K562 (cell line): ENCODE measurements at regions not wholly inside any gene's neighbourhood (a gene's known extent, or its start where the extent isn't known, plus 50 kb on each side); places are given as distances from the start of the nearest gene placed in this dataset.

ENCODE experiments used
- ATAC-seq: fragments of 200-7000 bp; cut with Tn5 transposase; 3 replicates; pipeline ENCODE4 v1.9.1; 2020; ENCODE audit warnings: moderate library complexity
- BruUV-seq: library from RNA; stranded (reverse); fragments of 400-500 nt; replicated peaks from 2 replicates; lab custom pipeline; 2021; lab: Mats Ljungman, UMichigan
- CTCF ChIA-PET: fragments of 300-600 bp; formaldehyde crosslinking; extraction: SDS; loops from one replicate; lab custom pipeline; 2021; ENCODE audit warnings: low intra/inter-chr PET ratio; lab: Yijun Ruan, JAX
- POLR2A ChIA-PET: fragments of 300-600, 350-650 bp; sonication (Branson Sonifier 250); formaldehyde crosslinking; extraction: SDS; loops from one replicate; lab custom pipeline; 2021; ENCODE audit warnings: antibody characterized with exemption, inconsistent platforms; lab: Yijun Ruan, JAX
- DNase-seq, 4 experiments: peaks; one replicate each; pipeline versions ENCODE4 v3.0.0 to v3.0.0-alpha.2; 2011 to 2018; ENCODE audit warnings: low spot score in 3 of 4, mixed read lengths in 3 of 4; ENCODE audit errors: extremely low read depth in 1 of 4
- FAIRE-seq: peaks from 2 replicates; lab custom pipeline; 2011; peaks lifted over from hg19 to GRCh38; lab: Jason Lieb, UNC
- H2AFZ ChIP-seq: 2 replicates; pipeline ENCODE4 v1.6.0; 2011; ENCODE audit warnings: low read depth, low read length, control low read depth, inconsistent platforms
- H3K27ac ChIP-seq: fragments of 200-600 bp; 3 replicates; pipeline ENCODE4 v1.8.0; 2011; ENCODE audit warnings: low read depth, mild to moderate bottlenecking, control low read depth, inconsistent platforms, low read length, moderate library complexity, mixed read lengths; ENCODE audit errors: extremely low read depth
- H3K27me3 ChIP-seq, 2 experiments: fragments of 300-600 bp in 1 of 2; 2 replicates in 1 of 2; 3 replicates in 1 of 2; pipeline versions ENCODE4 v1.6.0 to v1.8.0; 2011; ENCODE audit warnings: inconsistent platforms in 2 of 2, low read length in 2 of 2, mild to moderate bottlenecking in 1 of 2, mixed read lengths in 1 of 2, moderate library complexity in 1 of 2; ENCODE audit not compliant: control insufficient read depth in 2 of 2, insufficient read depth in 2 of 2
- H3K36me3 ChIP-seq: fragments of 300-600 bp; 3 replicates; pipeline ENCODE4 v1.8.0; 2011; ENCODE audit warnings: mild to moderate bottlenecking, low read length, inconsistent platforms; ENCODE audit not compliant: control insufficient read depth, insufficient read depth
- H3K4me1 ChIP-seq, 2 experiments: fragments of 200-600 bp in 1 of 2; replicated peaks in 1 of 2; 2 replicates in 1 of 2; 3 replicates in 1 of 2; pipeline versions ENCODE4 v1.5.1 to v1.8.0; 2011; ENCODE audit warnings: inconsistent platforms in 2 of 2, low read length in 2 of 2, mild to moderate bottlenecking in 1 of 2, mixed read lengths in 1 of 2, moderate library complexity in 1 of 2; ENCODE audit not compliant: control insufficient read depth in 2 of 2, insufficient read depth in 2 of 2
- H3K4me2 ChIP-seq: 2 replicates; pipeline ENCODE4 v1.6.1; 2011; ENCODE audit warnings: low read length, control low read depth, inconsistent platforms, mixed read lengths; ENCODE audit not compliant: insufficient read depth
- H3K4me3 ChIP-seq: fragments of 200-600 bp; sonication (generic), shearing (Covaris generic); 2 replicates; pipeline ENCODE4 v1.5.1; 2016; ENCODE audit warnings: control low read depth, inconsistent platforms
- H3K79me2 ChIP-seq: fragments of 200-600 bp; 3 replicates; pipeline ENCODE4 v1.8.0; 2011; ENCODE audit warnings: low read length, inconsistent platforms; ENCODE audit not compliant: control insufficient read depth, insufficient read depth
- H3K9ac ChIP-seq, 2 experiments: 2 replicates each; pipeline versions ENCODE4 v1.6.0 to v1.6.1; 2011; ENCODE audit warnings: low read depth in 2 of 2, low read length in 2 of 2, control low read depth in 1 of 2, inconsistent platforms in 1 of 2, mild to moderate bottlenecking in 1 of 2, mixed read lengths in 1 of 2; ENCODE audit not compliant: insufficient read depth in 1 of 2
- H3K9me1 ChIP-seq: one replicate; pipeline ENCODE4 v1.6.0; 2011; ENCODE audit warnings: inconsistent platforms, mild to moderate bottlenecking, low read length, moderate library complexity; ENCODE audit not compliant: control insufficient read depth, insufficient read depth
- H3K9me3 ChIP-seq: replicated peaks from 2 replicates; pipeline ENCODE4 v1.5.1; 2011; ENCODE audit warnings: low read depth, low read length, inconsistent platforms; ENCODE audit not compliant: control insufficient read depth, insufficient read depth
- H4K20me1 ChIP-seq: replicated peaks from 2 replicates; pipeline ENCODE4 v1.6.1; 2011; ENCODE audit warnings: low read length, inconsistent platforms, mixed read lengths; ENCODE audit not compliant: control insufficient read depth, insufficient read depth
- MYNN ChIP-seq, 2 experiments: sonication (generic); formaldehyde crosslinking in 1 of 2; IDR thresholded peaks; 2 replicates each; pipeline versions ENCODE4 v1.5.0 to v1.6.1; 2016 to 2020; ENCODE audit warnings: antibody characterized with exemption in 1 of 2, missing genetic modification reagents in 1 of 2
- RB1 ChIP-seq: fragments of 450-650 bp; IDR thresholded peaks from 2 replicates; pipeline ENCODE4 v1.6.1; 2017; ENCODE audit warnings: low read depth, mild to moderate bottlenecking
- REST ChIP-seq, 2 experiments: fragments of 450-650 bp; formaldehyde crosslinking in 1 of 2; IDR thresholded peaks; 2 replicates each; pipeline versions ENCODE4 v1.4.0 to v1.6.1; 2014 to 2020; ENCODE audit warnings: mild to moderate bottlenecking in 2 of 2, borderline replicate concordance in 1 of 2, low read depth in 1 of 2
- SLC30A9 ChIP-seq: fragments of 250-450 bp; sonication (Bioruptor Pico); IDR thresholded peaks from 2 replicates; pipeline ENCODE4 v1.8.0; 2022; ENCODE audit warnings: mild to moderate bottlenecking, moderate library complexity
- TBL1XR1 ChIP-seq, 2 experiments: IDR thresholded peaks; 2 replicates each; pipeline ENCODE4 v1.6.1; 2012; ENCODE audit warnings: improper control_type of control experiment in 2 of 2, low read length in 2 of 2, mild to moderate bottlenecking in 1 of 2
- ZNF274 ChIP-seq: IDR thresholded peaks from 2 replicates; pipeline ENCODE4 v1.6.1; 2011; ENCODE audit warnings: low read depth, mild to moderate bottlenecking, low read length, moderate library complexity, borderline replicate concordance
- ZNF444 ChIP-seq: fragments of 250-450 bp; sonication (Bioruptor Pico); IDR thresholded peaks from 2 replicates; pipeline ENCODE4 v1.4.0; 2020; ENCODE audit warnings: mild to moderate bottlenecking, moderate library complexity
- WGBS: fragments of 100-300 bp; shearing (Covaris generic); methylation state at CpG from one replicate; pipeline ENCODE4 v1.1.6; 2016; ENCODE audit warnings: low coverage, mixed read lengths; ENCODE audit not compliant: insufficient coverage; ENCODE audit errors: missing lambda C conversion rate; 5-methylcytosine and 5-hydroxymethylcytosine counted together
- in situ Hi-C: fragments of 300-500 bp; cut with MboI; formaldehyde crosslinking; loops from 4 replicates; pipeline ENCODE4 v1.15.0; 2018; ENCODE audit warnings: inconsistent platforms, mixed read lengths
- intact Hi-C: fragments of 100-400 bp; cut with micrococcal nuclease; formaldehyde crosslinking; loops from 2 replicates; pipeline ENCODE4 v1.14.2; 2022

GRCh38 chr1:147434921-147435320, 106.4 kb upstream of the BCL9 start (continued):
- no peak for TF ChIP-seq TBL1XR1 (IDR thresholded peaks at IDR 0.05; ENCODE audit: low read length in 2 of 2)
- no peak for TF ChIP-seq RB1
- TF ChIP-seq SLC30A9 (CRISPR knock-in tag), result no peak
- TF ChIP-seq, all 486 proteins: peak for 0

DNA sequence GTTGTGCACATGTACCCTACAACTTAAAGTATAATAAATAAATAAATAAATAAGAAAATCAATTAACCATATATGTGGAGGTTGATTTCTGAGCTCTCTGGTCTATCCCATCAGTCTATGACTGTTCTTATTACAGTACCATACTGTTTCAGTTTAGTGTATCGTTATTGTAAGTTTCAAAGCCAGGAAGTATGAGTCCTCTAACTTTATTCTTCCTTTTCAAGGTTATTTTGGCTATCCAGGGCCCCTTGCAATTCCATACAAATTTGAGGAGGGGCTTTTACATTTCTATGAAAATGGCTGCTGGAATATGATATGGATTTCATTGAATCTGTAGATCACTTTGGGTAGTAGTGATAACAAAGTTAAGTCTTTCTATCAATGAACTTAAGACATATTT, 96.9 kb upstream of the BCL9 start:
- peak; percentile 76 for TF ChIP-seq ZNF274
- no peak for TF ChIP-seq MYNN (IDR thresholded peaks at IDR 0.05)
- TF ChIP-seq MYNN (CRISPR knock-in tag; IDR thresholded peaks at IDR 0.05), result no peak
- TF ChIP-seq, all 486 proteins: peak for 1
- Histone ChIP-seq H3K4me1 (no peaks in the 10 kb centered on the region), H3K27me3 (no peaks in the 10 kb centered on the region), H3K9me3 (no peaks in the 10 kb centered on the region), H3K4me2 (no peak overlapping the region), H3K27ac (no peak overlapping the region), H3K79me2 (no peaks in the 10 kb centered on the region), H3K9ac (no peak overlapping the region), H3K36me3 (no peaks in the 10 kb centered on the region), H3K4me3 (no peak overlapping the region), H2AFZ (no peak overlapping the region), H3K9me1 (no peaks in the 10 kb centered on the region), H4K20me1 (no peaks in the 10 kb centered on the region)
- CTCF ChIA-PET, result no interaction called here
- no peak for FAIRE-seq
- no peak for ATAC-seq
- 0% methylated on average over 1 of the region's 1 CpG for WGBS
- no TSS peak for BruUV-seq
- in situ Hi-C loops, result no loop called here
- intact Hi-C loops, result no loop called here
- POLR2A ChIA-PET, result no interaction called here
- no peak for DNase-seq

DNA sequence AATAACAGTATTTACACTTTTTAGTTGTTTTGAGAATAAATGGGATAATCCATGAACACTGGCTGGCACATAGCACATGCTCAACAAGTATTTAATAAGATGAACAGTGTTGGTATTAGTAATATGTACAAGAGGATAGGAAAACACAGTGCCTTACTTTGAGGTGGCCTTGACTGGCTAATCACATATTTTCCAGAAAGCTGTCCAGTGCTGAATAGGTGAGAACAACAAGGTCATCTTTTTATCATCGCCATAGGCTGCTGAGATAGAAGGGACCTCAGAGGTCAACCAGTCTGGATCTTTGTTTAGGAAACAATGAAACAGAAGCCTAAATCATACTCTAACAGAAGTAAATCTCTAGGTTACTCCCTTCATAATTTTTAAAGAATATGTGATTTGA, 89.7 kb upstream of the BCL9 start:
- no peak overlapping the region for H3K9ac ChIP-seq
- H3K27ac ChIP-seq, result no peak overlapping the region
- CTCF ChIA-PET, result no interaction called here
- no peaks in the 10 kb centered on the region for H4K20me1 ChIP-seq
- 0% methylated on average over 1 of the region's 1 CpG for WGBS
- H3K27me3 ChIP-seq, result no peaks in the 10 kb centered on the region
- TF ChIP-seq ZNF444 (CRISPR knock-in tag) (no peak), REST (IDR thresholded peaks at IDR 0.05; ENCODE audit: borderline replicate concordance) (peak; percentile 29; the same call in 1 of the 2 replicates), REST (CRISPR knock-in tag; IDR thresholded peaks at IDR 0.05; ENCODE audit: low read depth) (no peak)
- POLR2A ChIA-PET, result interaction anchor here (1.2 kb wide), 1 partner anchor 18 kb away, joined by 3 read pairs; no protein-coding TSS in a partner anchor
- H3K9me3 ChIP-seq, result no peaks in the 10 kb centered on the region
- no peak for ATAC-seq
- intact Hi-C loops, result no loop called here
- no peak for DNase-seq
- no peak overlapping the region for H3K4me2 ChIP-seq
- BruUV-seq, result no TSS peak
- no peaks in the 10 kb centered on the region for H3K4me1 ChIP-seq
- no peaks in the 10 kb centered on the region for H3K9me1 ChIP-seq
- no peaks in the 10 kb centered on the region for H3K36me3 ChIP-seq
- no peaks in the 10 kb centered on the region for H3K79me2 ChIP-seq
- H2AFZ ChIP-seq, result no peak overlapping the region
- no peak for FAIRE-seq
- H3K4me3 ChIP-seq, result no peak overlapping the region
- in situ Hi-C loops, result no loop called here
